ES-I3 (cell line): ENCODE measurements at regions not wholly inside any gene's neighbourhood (a gene's known extent, or its start where the extent isn't known, plus 50 kb on each side); places are given as distances from the start of the nearest gene placed in this dataset.

Experiments used
- H3K36me3 ChIP-seq: 2 replicates; pipeline ENCODE4 v1.6.1; 2013; ENCODE audit warnings: mild to moderate bottlenecking, low read length, control low read depth, moderate library complexity; ENCODE audit not compliant: insufficient read depth
- H3K4me1 ChIP-seq: 2 replicates; pipeline ENCODE4 v1.6.1; 2013; ENCODE audit warnings: mild to moderate bottlenecking, control low read depth, low read length; ENCODE audit not compliant: insufficient read depth
- H3K9ac ChIP-seq: 2 replicates; pipeline ENCODE4 v1.6.1; 2013; ENCODE audit warnings: low read depth, mild to moderate bottlenecking, low read length, moderate library complexity
- H3K9me3 ChIP-seq: 2 replicates; pipeline ENCODE4 v1.6.1; 2013; ENCODE audit warnings: mild to moderate bottlenecking, low read length, moderate library complexity; ENCODE audit not compliant: control insufficient read depth, insufficient read depth

DNA sequence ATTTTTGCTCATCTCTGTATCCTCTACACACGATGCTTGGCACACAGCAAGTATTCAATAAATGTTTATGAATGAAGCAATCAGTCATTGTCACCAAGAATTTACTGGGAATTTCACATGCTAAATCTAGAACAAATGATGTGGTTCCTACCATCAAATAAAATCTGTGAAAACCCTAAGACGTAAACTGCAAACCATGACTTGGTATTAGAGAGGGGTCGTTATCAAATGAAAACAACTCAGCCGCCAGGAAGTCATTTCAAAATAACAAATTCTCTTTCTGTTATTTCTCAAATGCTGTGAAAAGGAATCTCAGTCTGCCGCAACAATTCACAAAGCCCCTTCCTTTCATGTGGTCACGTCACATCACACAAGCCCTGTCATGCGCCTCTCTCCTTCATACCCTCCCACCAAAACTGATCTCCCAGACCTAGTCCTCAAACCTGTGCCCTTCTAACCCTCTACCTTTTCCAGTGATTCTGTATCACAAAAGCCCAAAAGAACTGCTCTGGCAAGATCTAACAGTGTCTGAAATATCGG lies 173.6 kb downstream of the DEPDC1B start:
- Histone ChIP-seq H3K4me1 (peaks cover 12% of the 10 kb centered on the region; the same call in 1 of the 2 replicates), H3K9me3 (no peaks in the 10 kb centered on the region), H3K9ac (no peak overlapping the region), H3K36me3 (no peaks in the 10 kb centered on the region)

DNA sequence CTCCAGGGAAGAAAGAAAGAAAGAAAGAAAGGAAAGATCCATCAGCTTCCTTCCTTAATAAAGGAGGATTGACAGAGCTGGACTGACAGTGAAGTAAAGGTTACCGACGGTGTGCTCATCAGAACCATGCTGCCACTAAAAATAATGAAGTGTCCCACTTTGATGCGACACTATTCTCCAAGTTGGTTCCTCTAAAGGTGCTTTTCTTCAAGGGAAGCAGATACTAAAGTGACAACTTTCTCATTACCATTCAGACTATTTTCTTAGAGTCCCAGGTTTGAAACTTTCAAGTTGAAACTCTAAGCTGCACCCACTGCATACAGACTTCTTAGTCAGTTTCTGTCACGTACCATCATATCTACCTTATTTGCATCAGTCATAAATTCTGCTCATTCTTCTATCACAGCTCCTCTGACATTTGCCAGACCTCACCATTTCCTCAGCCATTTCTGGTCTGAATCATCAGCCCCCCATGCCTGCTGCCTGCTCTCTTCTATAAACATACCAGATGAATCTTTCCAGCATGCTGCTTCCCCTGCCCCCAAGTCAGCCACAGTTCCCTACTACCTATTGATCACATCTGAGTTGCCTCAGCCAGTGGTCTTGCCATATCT lies 177.6 kb downstream of the DEPDC1B start:
- Histone ChIP-seq H3K9me3 (no peaks in the 10 kb centered on the region), H3K9ac (no peak overlapping the region), H3K36me3 (no peaks in the 10 kb centered on the region), H3K4me1 (no peaks in the 10 kb centered on the region)

DNA sequence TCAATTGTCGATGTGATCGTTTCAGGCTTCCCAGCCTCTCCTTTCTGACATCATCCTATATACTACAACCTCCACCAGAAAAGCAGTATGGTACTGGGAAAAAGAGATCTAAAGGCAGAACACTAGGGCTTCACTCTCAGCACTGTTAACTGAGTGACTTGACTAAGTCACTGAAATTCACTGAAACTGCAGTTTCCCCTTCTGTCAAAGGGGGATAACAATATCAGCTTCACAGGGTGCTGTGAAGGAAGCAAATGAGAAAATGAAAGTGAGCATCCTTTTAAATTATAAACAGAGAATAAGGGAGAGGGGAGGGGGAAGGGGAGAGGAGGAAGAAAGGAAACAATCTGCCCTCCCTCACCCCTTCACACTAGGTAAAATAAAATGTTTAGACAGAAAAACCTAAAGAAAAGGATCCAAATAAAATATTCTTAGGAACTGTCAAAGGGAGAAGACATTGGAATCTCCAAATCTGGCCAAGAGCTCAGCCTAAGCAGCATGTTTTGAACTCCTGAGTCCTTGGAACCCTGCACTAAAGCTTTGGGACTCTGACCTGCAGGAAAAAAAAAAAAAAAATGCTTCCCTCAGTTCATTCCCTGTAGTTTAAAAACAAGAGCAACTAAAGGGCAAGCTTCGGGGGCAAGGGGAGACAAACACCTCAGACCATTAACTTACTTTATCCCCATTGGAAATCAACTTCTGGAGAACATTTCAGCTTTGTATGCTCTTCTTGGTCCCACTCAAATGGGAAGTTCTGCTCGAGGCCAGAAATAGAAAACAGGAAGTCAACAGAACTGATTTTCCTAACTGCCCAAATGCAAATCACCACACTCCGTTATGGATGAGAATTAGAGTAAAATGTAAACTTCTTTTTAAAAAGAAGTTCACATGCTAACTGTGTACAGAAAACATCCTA lies 178.3 kb downstream of the DEPDC1B start:
- Histone ChIP-seq H3K9ac (no peak overlapping the region), H3K36me3 (no peaks in the 10 kb centered on the region), H3K9me3 (no peaks in the 10 kb centered on the region), H3K4me1 (no peaks in the 10 kb centered on the region)

DNA sequence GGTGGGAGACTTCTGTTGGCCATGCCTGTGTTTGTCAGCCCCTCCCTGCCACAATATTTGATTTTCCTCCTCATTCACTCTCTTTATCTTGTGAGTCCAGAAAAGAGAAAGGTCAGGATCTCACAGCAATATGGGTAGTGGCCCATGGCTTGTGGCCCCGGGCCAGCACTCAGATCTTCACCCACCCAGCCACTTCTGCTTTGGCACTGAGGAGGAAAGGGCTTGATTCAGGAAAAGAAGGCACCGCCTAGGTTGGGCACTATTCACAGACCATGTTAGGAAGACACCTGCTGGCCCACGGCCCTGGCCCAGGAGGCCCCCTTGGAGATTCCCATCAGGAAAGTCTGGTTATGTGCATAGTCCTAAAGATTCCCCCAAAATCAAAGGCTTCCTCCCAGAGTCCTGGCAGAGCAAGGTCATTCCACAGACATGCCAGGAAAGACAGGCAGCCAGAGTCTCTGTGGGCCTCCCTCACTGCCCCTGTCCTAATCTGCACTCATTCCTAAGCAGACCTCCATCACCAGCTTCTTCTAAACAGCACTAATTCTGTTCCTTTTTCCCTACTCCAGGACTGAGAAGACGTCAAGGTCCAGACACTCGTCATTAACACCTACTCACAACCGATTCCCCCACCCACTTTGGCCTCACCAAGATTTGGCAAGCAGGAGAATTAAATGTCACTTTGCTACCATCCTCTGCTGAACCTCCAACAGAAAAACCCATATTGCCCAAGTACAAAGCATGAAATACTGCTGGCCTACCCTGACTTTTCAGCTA lies 179.3 kb downstream of the DEPDC1B start:
- no peak overlapping the region for H3K9ac ChIP-seq
- H3K9me3 ChIP-seq, result no peaks in the 10 kb centered on the region
- no peaks in the 10 kb centered on the region for H3K36me3 ChIP-seq
- no peaks in the 10 kb centered on the region for H3K4me1 ChIP-seq

DNA sequence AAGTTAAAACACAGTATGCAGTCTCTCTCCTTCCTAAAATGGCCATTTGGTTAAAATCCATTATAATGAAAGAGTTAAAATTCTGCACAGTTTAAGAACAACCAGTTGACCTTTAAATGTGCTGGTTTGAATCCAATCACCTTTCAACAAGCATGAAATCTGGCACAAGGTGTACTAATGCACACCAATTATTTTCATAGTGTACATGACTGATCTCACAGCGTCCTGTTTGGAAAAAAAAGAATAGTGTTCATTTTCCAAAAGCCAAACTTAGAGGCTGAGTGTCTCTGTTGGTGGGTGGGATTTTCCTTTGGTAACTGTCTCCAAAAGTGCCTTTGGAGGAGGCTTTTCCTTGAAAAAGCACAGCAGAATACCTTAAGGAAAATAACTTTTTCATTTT lies 180.6 kb downstream of the DEPDC1B start:
- Histone ChIP-seq H3K36me3 (no peaks in the 10 kb centered on the region), H3K9me3 (no peaks in the 10 kb centered on the region), H3K4me1 (no peaks in the 10 kb centered on the region), H3K9ac (no peak overlapping the region)

DNA sequence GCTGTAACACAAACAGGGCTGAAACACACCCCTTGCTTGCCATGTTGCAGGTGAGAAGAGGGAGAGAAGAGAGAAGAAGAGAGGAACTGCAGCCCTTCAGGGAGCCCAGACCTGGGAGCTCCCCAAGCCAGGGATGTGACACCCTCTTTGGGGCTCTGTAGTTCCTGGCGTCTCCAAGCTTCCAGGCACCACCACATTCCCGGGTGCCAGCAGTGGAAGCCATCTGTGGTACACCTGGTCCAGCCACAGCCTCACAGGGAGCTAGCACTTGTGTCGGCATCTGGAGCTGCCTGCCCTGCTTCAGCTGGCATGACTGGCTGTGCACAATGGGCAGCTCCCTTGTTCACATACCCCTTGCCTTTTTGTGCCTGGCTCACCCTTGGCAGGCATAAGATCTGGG lies 182.1 kb downstream of the DEPDC1B start:
- Histone ChIP-seq H3K9ac (no peak overlapping the region), H3K4me1 (no peaks in the 10 kb centered on the region), H3K36me3 (no peaks in the 10 kb centered on the region), H3K9me3 (no peaks in the 10 kb centered on the region)

DNA sequence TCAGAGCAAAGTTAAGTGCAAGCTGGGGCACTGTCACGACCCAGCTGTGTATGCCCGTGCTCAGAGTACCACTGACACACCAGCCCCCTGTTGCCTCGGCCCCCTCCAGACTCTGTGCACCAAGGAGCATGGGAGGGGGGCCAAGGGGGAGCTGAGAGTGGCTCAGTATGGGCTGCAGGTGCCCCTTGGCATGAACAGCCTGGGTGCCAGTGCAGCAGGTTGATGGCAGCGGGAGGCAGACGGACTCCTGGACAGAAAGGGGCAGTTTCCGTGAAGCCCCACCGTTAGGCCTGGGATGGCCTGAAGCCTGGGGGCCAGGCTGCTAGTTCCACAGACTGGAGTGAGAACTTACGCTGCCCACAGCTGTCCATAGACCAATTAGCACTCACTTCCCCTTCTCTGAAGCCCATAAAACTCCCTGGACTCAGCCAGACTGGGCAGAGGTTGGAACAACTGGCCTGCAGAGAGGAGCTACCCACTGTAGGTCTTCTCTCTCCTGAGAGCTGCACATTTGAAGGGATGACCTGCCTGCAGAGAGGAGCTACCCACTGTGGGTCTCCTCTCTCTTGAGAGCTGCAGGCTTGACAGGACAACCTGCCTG lies 182.8 kb downstream of the DEPDC1B start:
- Histone ChIP-seq H3K9ac (no peak overlapping the region), H3K36me3 (no peaks in the 10 kb centered on the region), H3K4me1 (no peaks in the 10 kb centered on the region), H3K9me3 (no peaks in the 10 kb centered on the region)

DNA sequence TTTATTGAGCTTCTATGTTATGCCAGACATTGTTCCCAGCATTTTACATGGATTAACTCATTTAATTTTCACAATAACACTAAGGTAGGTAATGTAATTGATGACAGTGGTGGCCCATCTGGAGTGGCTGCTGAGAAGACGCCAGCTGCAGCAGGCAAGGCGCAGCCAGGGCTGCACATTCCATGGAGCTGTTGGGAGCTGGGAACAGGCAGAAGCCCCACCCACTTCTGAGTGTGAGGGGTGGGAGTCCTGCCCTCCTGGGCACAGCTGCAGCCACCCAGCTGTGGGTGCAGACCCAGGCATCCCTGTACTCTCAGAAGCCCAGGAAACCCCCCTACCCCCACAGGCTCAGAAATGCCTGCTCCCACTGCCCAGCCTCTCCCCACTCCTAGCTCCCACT lies 183.3 kb downstream of the DEPDC1B start:
- H3K4me1 ChIP-seq, result no peaks in the 10 kb centered on the region
- no peaks in the 10 kb centered on the region for H3K36me3 ChIP-seq
- no peaks in the 10 kb centered on the region for H3K9me3 ChIP-seq
- no peak overlapping the region for H3K9ac ChIP-seq

DNA sequence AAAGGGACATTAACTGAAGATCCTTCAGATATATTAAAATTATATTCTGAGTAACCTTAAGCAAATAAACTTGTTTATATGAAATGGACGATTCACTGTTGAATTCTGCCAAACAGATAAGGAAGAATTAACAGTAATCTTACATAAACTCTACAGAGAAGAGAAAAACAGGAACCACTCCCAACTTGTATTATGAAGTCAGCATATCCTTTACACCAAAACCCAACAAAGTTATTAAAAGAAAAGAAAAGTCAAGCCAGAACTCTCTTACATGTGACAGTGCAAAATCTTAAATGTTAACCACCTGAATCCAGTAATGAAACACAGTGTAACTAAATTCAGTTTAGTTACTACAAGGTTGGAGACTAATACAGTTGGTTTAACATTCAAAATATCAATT lies 185.8 kb downstream of the DEPDC1B start:
- no peaks in the 10 kb centered on the region for H3K9me3 ChIP-seq
- no peaks in the 10 kb centered on the region for H3K4me1 ChIP-seq
- no peak overlapping the region for H3K9ac ChIP-seq
- H3K36me3 ChIP-seq, result no peaks in the 10 kb centered on the region

DNA sequence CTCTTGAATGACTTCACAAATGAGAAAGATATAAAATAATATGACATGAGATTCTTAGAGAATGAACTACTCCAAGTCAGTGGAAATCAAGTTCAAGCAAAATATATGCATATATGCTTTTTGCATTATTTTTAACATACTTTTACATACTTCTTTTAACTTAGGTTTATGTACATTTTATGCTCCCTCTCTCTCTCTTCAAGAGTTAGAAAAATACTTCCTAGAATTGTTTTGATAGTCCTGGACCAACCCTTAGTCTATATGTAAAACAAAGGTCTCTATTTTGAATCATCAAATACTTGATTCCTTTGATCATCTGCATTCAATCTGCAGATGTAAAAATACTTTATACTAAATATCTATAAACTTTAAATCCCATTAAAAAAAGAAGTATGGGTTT lies 187.8 kb downstream of the DEPDC1B start:
- no peaks in the 10 kb centered on the region for H3K9me3 ChIP-seq
- no peak overlapping the region for H3K9ac ChIP-seq
- no peaks in the 10 kb centered on the region for H3K36me3 ChIP-seq
- H3K4me1 ChIP-seq, result no peaks in the 10 kb centered on the region

DNA sequence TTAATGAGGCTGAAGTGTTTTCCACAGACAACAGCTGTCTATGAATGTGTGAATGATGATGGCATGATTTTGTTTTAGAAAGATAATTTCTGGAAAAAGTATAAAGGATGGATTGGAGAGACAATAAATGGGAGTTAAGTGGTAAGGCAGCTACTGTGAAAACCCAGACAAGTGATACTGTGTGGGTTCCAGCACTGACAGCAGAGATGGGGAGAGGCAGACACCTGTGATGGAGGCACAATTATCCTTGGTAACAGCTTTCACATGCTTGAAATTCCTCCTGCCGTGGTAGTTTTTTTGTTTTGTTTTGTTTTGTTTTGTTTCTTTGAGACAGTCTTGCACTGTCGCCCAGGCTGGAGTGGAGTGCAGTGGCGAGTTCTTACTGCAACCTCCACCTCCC lies 189.3 kb downstream of the DEPDC1B start:
- Histone ChIP-seq H3K9me3 (no peaks in the 10 kb centered on the region), H3K36me3 (no peaks in the 10 kb centered on the region), H3K4me1 (no peaks in the 10 kb centered on the region)

DNA sequence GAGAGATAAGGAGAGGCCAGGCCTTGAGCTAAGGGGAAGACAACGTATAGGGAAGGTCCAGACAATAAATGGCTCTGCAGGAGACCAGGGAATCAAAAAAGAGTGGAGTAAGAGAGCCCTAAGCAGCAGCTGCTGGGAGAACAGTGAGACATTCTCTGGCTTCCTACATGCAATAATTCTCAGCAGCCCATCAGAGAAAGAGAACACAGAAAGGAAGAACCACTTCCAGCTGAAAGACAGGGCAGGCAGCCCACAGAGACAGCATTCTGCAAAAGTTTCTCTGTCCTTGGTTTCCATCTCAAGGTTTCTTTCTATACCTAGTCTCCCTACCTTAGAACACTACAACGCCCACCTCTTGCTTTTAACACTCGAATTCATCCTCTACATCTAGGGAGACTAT lies 189.9 kb downstream of the DEPDC1B start:
- Histone ChIP-seq H3K9me3 (no peaks in the 10 kb centered on the region), H3K36me3 (no peaks in the 10 kb centered on the region), H3K9ac (no peak overlapping the region), H3K4me1 (no peaks in the 10 kb centered on the region)

More for the DNA sequence above, 189.3 kb downstream of the DEPDC1B start:
- H3K9ac ChIP-seq, result no peak overlapping the region

DNA sequence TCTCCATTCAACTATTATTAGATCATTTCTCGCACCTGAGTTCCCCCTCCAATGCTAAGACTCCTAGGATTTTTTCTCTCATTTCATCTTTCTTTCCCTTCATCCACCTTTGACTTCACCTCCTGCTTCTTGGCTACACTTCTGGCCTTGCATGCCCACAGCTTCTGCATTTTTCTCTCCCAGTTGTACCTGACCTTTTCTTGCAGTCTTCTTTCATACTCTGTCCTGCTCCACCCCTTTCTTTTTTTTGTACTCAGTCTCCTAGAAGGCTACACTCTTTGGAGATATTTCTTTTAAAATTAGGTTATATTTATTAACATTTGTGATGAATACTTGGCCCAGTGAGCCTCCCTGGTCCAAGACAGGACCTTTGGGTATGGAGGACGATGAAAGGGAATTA lies 190.4 kb downstream of the DEPDC1B start:
- Histone ChIP-seq H3K9me3 (no peaks in the 10 kb centered on the region), H3K36me3 (no peaks in the 10 kb centered on the region), H3K9ac (no peak overlapping the region), H3K4me1 (no peaks in the 10 kb centered on the region)

DNA sequence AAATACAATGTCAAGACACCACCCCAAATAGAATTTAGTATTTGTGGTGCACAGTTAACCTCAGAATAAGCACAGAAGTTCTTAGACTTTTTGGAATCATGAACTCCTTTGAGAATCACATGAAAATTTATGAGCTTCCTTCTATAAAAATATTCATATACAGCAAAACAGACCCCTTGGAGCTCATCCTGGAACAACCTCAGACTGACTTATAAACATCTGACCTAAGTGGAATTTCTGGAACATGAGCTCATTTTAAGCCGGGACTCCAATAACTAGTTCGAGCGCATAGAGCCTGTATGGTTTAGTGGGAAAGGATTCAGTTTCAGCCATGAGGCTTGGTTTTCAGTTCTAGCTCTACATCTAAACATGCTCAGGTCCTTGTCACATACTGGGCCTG lies 192.3 kb downstream of the DEPDC1B start:
- no peak overlapping the region for H3K9ac ChIP-seq
- no peaks in the 10 kb centered on the region for H3K9me3 ChIP-seq
- no peaks in the 10 kb centered on the region for H3K36me3 ChIP-seq
- no peaks in the 10 kb centered on the region for H3K4me1 ChIP-seq
